CD4-positive, alpha-beta memory T cell (primary cell): ENCODE measurements at regions not wholly inside any gene's neighbourhood (a gene's known extent, or its start where the extent isn't known, plus 50 kb on each side); places are given as distances from the start of the nearest gene placed in this dataset.

Experiments used
- CTCF ChIA-PET: fragments of 350-600 bp; sonication (Branson Sonifier 250); formaldehyde crosslinking; loops from one replicate; lab custom pipeline; 2021; ENCODE audit warnings: inconsistent platforms; ENCODE audit not compliant: partially characterized antibody; lab: Charles Lee
- POLR2A ChIA-PET: fragments of 350-600 bp; sonication (Branson Sonifier 250); formaldehyde crosslinking; loops from one replicate; lab custom pipeline; 2021; ENCODE audit not compliant: partially characterized antibody; lab: Charles Lee
- DNase-seq, 5 donors: peaks; one replicate each; pipeline versions ENCODE4 v3.0.0 to v3.0.0-alpha.2; 2020 to 2022; ENCODE audit warnings: mixed read lengths in 1 of 5
- H3K27ac ChIP-seq: one replicate; pipeline ENCODE4 v1.7.0; 2013; ENCODE audit warnings: low read depth, low read length
- H3K27me3 ChIP-seq: 2 replicates; pipeline ENCODE4 v1.7.0; 2013; ENCODE audit warnings: mild to moderate bottlenecking, low read length, moderate library complexity; ENCODE audit not compliant: insufficient read depth
- H3K36me3 ChIP-seq: 2 replicates; pipeline ENCODE4 v1.7.0; 2013; ENCODE audit warnings: mild to moderate bottlenecking, low read length, moderate library complexity; ENCODE audit not compliant: insufficient read depth
- H3K4me1 ChIP-seq: 2 replicates; pipeline ENCODE4 v1.7.0; 2013; ENCODE audit warnings: mild to moderate bottlenecking, low read length, moderate library complexity; ENCODE audit not compliant: insufficient read depth
- H3K4me3 ChIP-seq, 2 donors: one replicate each; pipeline ENCODE4 v1.7.0; 2013; ENCODE audit warnings: low read length in 2 of 2, mild to moderate bottlenecking in 1 of 2
- H3K9me3 ChIP-seq, 2 donors: one replicate each; pipeline ENCODE4 v1.7.0; 2013; ENCODE audit warnings: low read length in 2 of 2, control low read depth in 1 of 2; ENCODE audit not compliant: control insufficient read depth in 1 of 2
- H3K27ac Mint-ChIP-seq, 7 donors: one replicate each; pipeline ENCODE4 v1.8.0; 2020 to 2021; ENCODE audit warnings: mixed read lengths in 7 of 7, mild to moderate bottlenecking in 6 of 7, inconsistent platforms in 3 of 7, moderate library complexity in 3 of 7
- H3K27me3 Mint-ChIP-seq, 2 donors: one replicate each; pipeline ENCODE4 v1.8.0; 2020 to 2021; ENCODE audit warnings: mixed read lengths in 2 of 2
- H3K36me3 Mint-ChIP-seq, 2 donors: one replicate each; pipeline ENCODE4 v1.8.0; 2020 to 2021; ENCODE audit warnings: mixed read lengths in 2 of 2, inconsistent platforms in 1 of 2, mild to moderate bottlenecking in 1 of 2
- H3K4me1 Mint-ChIP-seq, 4 donors: one replicate each; pipeline ENCODE4 v1.8.0; 2020 to 2021; ENCODE audit warnings: mixed read lengths in 4 of 4, mild to moderate bottlenecking in 1 of 4
- H3K4me3 Mint-ChIP-seq, 8 donors: one replicate each; pipeline ENCODE4 v1.8.0; 2020 to 2021; ENCODE audit warnings: mixed read lengths in 8 of 8, mild to moderate bottlenecking in 7 of 8, moderate library complexity in 6 of 8, inconsistent platforms in 3 of 8
- H3K9me3 Mint-ChIP-seq, 8 donors: one replicate each; pipeline ENCODE4 v1.8.0; 2020 to 2021; ENCODE audit warnings: mixed read lengths in 8 of 8, mild to moderate bottlenecking in 5 of 8, inconsistent platforms in 3 of 8, moderate library complexity in 1 of 8
- intact Hi-C: fragments of 100-400 bp; cut with micrococcal nuclease; formaldehyde crosslinking; loops from one replicate; pipeline ENCODE4 v1.15.1; 2023

DNA sequence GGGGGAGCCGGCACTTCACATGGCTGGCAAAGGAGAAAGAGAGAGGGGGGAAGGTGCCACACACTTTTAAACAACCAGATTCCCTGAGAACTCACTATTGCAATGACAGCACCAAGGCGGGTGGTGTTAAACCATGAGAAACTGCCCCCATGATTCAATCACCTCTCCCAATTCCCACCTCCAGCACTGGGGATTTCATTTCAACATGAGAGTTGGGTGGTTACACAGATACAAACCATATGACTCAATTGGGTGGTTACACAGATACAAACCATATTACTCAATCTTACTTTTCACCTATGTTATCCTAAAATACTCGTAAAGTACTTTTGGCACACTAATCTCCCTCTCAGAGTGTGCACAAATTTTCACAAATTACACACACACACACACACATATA is 1097.5 kb upstream of the TMPRSS15 start:
- no peaks in the 10 kb centered on the region for H3K27me3 Mint-ChIP-seq
- intact Hi-C loops: no loop called here

DNA sequence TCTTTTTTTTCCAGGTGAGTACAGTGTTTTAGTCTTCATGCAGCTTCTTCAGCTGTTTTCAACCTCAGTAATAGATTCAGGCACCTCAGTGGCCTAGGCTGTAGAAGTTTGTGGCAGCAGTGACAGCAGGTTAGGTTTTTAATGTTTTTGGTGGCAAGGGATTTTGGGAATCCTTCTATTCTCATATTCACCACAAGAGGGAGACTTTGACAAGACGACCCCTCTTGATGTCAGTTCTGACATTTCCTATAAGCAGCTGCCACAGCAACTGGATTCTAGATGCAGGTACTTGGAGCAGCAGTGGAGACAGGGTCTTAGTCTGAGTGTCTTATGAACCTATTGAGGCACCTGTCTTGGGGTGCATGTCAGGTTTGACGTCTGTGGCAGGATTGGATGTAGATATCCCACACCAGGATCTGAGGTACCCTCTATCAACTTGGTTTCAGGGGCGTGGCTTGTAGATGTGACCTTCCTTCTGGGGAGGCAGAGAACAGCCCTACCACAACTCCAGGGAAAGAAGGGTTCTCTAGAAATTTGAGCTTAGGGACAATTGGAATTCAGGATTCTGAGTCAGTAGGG is 1104.2 kb upstream of the TMPRSS15 start:
- ChIA-PET POLR2A (no interaction called here), CTCF (no interaction called here)
- H3K36me3 ChIP-seq: no peaks in the 10 kb centered on the region
- Mint-ChIP-seq H3K4me3 (no peak overlapping the region), H3K36me3 (no peaks in the 10 kb centered on the region), H3K27me3 (no peaks in the 10 kb centered on the region), H3K27ac (no peak overlapping the region), H3K9me3 (peaks cover 0 to 31% (median 14%) of the 10 kb centered on the region in 8 donors), H3K4me1 (no peaks in the 10 kb centered on the region)
- no peak overlapping the region for H3K27ac ChIP-seq
- H3K4me3 ChIP-seq: no peak overlapping the region
- DNase-seq: no peak
- no peaks in the 10 kb centered on the region for H3K4me1 ChIP-seq
- H3K27me3 ChIP-seq: no peaks in the 10 kb centered on the region
- intact Hi-C loops: no loop called here
- peaks cover 0 to 9% of the 10 kb centered on the region in 2 donors for H3K9me3 ChIP-seq

More for the DNA sequence above, 1097.5 kb upstream of the TMPRSS15 start:
- ChIA-PET CTCF (no interaction called here), POLR2A (no interaction called here)
- no peaks in the 10 kb centered on the region for H3K9me3 ChIP-seq
- no peaks in the 10 kb centered on the region for H3K4me1 ChIP-seq
- Mint-ChIP-seq H3K4me1 (no peaks in the 10 kb centered on the region), H3K9me3 (peaks cover 0 to 18% (median 4%) of the 10 kb centered on the region in 8 donors), H3K4me3 (no peak overlapping the region), H3K27ac (no peak overlapping the region), H3K36me3 (no peaks in the 10 kb centered on the region)
- no peak overlapping the region for H3K4me3 ChIP-seq
- no peak overlapping the region for H3K27ac ChIP-seq
- no peak for DNase-seq
- H3K36me3 ChIP-seq: no peaks in the 10 kb centered on the region
- H3K27me3 ChIP-seq: no peaks in the 10 kb centered on the region

DNA sequence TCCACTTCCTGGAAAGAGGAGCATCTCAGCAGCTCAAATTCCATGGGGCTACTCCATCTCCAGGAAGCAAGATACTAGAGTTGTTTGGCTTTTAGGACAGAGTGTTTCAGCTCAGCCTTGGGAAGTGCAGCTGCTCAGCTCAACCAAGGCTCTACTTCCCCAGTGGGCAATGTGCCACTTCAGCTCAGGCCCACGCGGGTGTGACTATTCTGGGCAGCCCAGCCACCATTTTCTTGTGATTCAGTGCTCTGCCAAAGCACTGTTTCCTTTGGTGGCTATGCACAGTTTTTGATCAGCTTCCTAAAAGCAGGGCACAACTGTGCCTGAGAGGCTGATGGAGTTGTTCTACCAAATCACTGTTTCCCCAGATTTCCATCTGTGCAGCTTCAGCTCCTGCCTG is 1104.9 kb upstream of the TMPRSS15 start:
- H3K27me3 Mint-ChIP-seq: no peaks in the 10 kb centered on the region
- ChIA-PET POLR2A (no interaction called here), CTCF (no interaction called here)
- H3K4me1 Mint-ChIP-seq: no peaks in the 10 kb centered on the region
- no peak for DNase-seq
- peaks cover 0 to 9% of the 10 kb centered on the region in 2 donors for H3K9me3 ChIP-seq
- intact Hi-C loops: no loop called here
- no peak overlapping the region for H3K4me3 Mint-ChIP-seq
- no peaks in the 10 kb centered on the region for H3K4me1 ChIP-seq
- no peaks in the 10 kb centered on the region for H3K36me3 ChIP-seq
- no peak overlapping the region for H3K4me3 ChIP-seq
- H3K27ac ChIP-seq: no peak overlapping the region
- H3K27ac Mint-ChIP-seq: no peak overlapping the region
- H3K27me3 ChIP-seq: no peaks in the 10 kb centered on the region
- H3K9me3 Mint-ChIP-seq: peaks cover 0 to 31% (median 14%) of the 10 kb centered on the region in 8 donors
- no peaks in the 10 kb centered on the region for H3K36me3 Mint-ChIP-seq

DNA sequence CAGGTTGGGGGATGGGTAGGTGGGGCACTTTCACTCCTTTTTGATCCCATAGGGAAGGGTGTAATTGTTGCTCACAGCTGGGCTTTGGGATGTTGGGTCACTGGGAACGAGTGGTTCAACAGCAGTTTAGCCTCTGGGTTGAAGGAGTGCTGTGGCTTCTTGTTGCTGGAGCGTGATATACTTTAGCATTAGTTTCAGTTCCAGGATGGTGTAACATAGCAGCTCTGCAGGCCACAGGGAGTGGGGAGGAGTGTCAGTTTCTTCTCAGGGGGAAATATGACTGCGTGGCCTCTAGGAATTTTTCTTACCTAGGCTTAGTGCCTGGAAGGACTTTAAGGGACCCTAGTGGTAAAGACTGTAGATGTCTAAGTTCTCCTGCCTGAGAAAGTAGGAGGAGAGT is 1105.3 kb upstream of the TMPRSS15 start:
- Mint-ChIP-seq H3K4me3 (no peak overlapping the region), H3K27ac (no peak overlapping the region), H3K27me3 (no peaks in the 10 kb centered on the region), H3K9me3 (peaks cover 0 to 33% (median 14%) of the 10 kb centered on the region in 8 donors), H3K36me3 (no peaks in the 10 kb centered on the region), H3K4me1 (no peaks in the 10 kb centered on the region)
- Histone ChIP-seq H3K36me3 (no peaks in the 10 kb centered on the region), H3K4me3 (no peak overlapping the region), H3K27me3 (no peaks in the 10 kb centered on the region), H3K4me1 (no peaks in the 10 kb centered on the region), H3K27ac (no peak overlapping the region), H3K9me3 (peaks cover 0 to 9% of the 10 kb centered on the region in 2 donors)
- DNase-seq: no peak
- CTCF ChIA-PET: no interaction called here
- POLR2A ChIA-PET: no interaction called here
- intact Hi-C loops: no loop called here

DNA sequence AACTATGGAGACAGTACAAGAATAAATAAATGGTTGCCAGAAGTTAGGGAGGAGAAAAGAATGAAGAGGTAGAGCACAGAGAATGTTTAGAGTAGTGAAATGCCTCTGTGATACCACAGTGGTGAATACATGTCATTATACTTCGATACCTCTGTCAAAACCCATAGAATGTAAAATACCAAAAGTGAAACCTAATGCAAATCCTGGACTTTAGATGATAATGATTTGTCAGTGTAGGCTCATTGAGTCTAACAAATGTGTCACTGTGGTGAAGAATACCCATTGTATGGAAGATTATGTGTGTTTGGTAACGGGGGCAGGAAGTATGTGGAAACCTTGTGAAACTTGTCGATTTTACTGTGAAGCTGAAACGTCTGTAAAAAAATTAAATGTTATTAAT is 1106.5 kb upstream of the TMPRSS15 start:
- POLR2A ChIA-PET: no interaction called here
- Histone ChIP-seq H3K36me3 (no peaks in the 10 kb centered on the region), H3K27me3 (no peaks in the 10 kb centered on the region), H3K27ac (no peak overlapping the region), H3K4me3 (no peak overlapping the region), H3K9me3 (peaks cover 0 to 9% of the 10 kb centered on the region in 2 donors), H3K4me1 (no peaks in the 10 kb centered on the region)
- CTCF ChIA-PET: no interaction called here
- DNase-seq: no peak
- intact Hi-C loops: no loop called here
- Mint-ChIP-seq H3K9me3 (peaks cover 0 to 41% (median 15%) of the 10 kb centered on the region in 8 donors), H3K4me1 (no peaks in the 10 kb centered on the region), H3K36me3 (no peaks in the 10 kb centered on the region), H3K27me3 (no peaks in the 10 kb centered on the region), H3K4me3 (no peak overlapping the region), H3K27ac (no peak overlapping the region)

DNA sequence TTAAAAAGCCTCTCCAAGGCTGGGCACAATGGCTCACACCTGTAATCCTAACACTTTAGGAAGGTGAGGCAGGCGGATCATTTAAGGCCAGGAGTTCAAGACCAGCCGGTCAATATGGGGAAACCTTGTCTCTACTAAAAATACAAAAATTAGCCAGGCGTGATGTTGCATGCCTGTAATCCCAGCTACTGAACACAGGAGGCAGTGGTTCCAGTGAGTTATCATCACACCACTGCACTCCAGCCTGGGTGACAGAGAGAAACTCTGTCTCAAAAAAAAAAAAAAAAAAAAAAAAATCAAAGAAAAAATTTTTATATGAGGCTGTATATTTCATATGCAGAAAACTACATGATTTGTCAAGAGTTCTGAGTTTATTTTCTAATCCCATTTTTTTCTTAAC is 1107.1 kb upstream of the TMPRSS15 start:
- intact Hi-C loops: no loop called here
- Mint-ChIP-seq H3K4me1 (no peaks in the 10 kb centered on the region), H3K9me3 (peaks cover 0 to 41% (median 17%) of the 10 kb centered on the region in 8 donors)

DNA sequence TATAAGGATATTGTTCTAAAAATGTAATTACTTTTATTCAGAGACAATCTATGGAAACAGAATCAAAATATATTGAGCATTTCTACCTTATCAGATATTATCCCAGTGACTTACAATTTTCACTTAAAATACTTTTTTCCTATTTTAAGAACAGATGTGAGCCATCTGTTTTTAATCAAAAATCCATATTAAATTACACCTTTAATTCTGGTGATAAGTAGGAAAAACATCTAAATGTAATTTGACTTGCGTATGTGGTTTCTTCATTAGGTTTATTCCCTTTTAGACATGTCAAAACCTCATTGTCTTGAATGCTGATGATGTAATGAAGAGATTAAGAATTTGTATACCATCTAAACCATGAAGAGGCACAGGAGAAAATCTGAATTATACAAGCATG is 1118.8 kb upstream of the TMPRSS15 start:
- POLR2A ChIA-PET: no interaction called here
- H3K27me3 ChIP-seq: no peaks in the 10 kb centered on the region
- no peak overlapping the region for H3K27ac ChIP-seq
- H3K36me3 Mint-ChIP-seq: no peaks in the 10 kb centered on the region
- no peaks in the 10 kb centered on the region for H3K4me1 Mint-ChIP-seq
- no peaks in the 10 kb centered on the region for H3K4me1 ChIP-seq
- CTCF ChIA-PET: no interaction called here
- H3K9me3 ChIP-seq: no peaks in the 10 kb centered on the region
- no peak overlapping the region for H3K27ac Mint-ChIP-seq
- peaks cover 0 to 19% (median 8%) of the 10 kb centered on the region in 8 donors for H3K9me3 Mint-ChIP-seq
- H3K27me3 Mint-ChIP-seq: no peaks in the 10 kb centered on the region
- intact Hi-C loops: no loop called here
- DNase-seq: no peak
- no peak overlapping the region for H3K4me3 Mint-ChIP-seq
- no peak overlapping the region for H3K4me3 ChIP-seq
- H3K36me3 ChIP-seq: no peaks in the 10 kb centered on the region

More for the DNA sequence above, 1107.1 kb upstream of the TMPRSS15 start:
- Histone ChIP-seq H3K27me3 (no peaks in the 10 kb centered on the region), H3K9me3 (peaks cover 0 to 9% of the 10 kb centered on the region in 2 donors), H3K36me3 (no peaks in the 10 kb centered on the region), H3K4me1 (no peaks in the 10 kb centered on the region), H3K27ac (no peak overlapping the region), H3K4me3 (no peak overlapping the region)
- CTCF ChIA-PET: no interaction called here
- H3K27me3 Mint-ChIP-seq: no peaks in the 10 kb centered on the region
- H3K36me3 Mint-ChIP-seq: no peaks in the 10 kb centered on the region
- no peak for DNase-seq
- POLR2A ChIA-PET: no interaction called here
- no peak overlapping the region for H3K4me3 Mint-ChIP-seq
- no peak overlapping the region for H3K27ac Mint-ChIP-seq

DNA sequence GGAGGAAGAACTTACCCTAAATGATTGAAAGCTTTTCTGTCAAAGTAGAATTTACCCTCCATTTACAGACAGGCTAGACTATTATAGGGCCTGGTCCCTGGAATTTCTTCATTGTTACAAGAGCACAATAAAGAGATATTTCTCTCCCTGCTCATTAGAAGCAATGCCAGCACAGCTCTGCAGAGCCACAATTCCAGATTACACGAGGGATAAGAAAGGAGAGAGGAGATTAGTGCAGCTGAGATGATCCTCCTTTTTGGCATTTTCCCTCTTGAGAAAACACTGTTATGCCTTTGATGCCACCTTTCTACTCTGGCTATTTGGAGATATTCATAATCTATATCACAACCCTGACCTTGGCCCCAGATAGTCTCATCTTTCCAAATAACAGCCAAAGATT is 1119.5 kb upstream of the TMPRSS15 start:
- no peaks in the 10 kb centered on the region for H3K4me1 ChIP-seq
- POLR2A ChIA-PET: no interaction called here
- no peaks in the 10 kb centered on the region for H3K4me1 Mint-ChIP-seq
- H3K27me3 Mint-ChIP-seq: no peaks in the 10 kb centered on the region
- H3K9me3 Mint-ChIP-seq: peaks cover 0 to 19% (median 8%) of the 10 kb centered on the region in 8 donors
- no peak for DNase-seq
- no peaks in the 10 kb centered on the region for H3K36me3 Mint-ChIP-seq
- H3K36me3 ChIP-seq: no peaks in the 10 kb centered on the region
- H3K27ac ChIP-seq: no peak overlapping the region
- intact Hi-C loops: no loop called here
- H3K27ac Mint-ChIP-seq: no peak overlapping the region
- no peaks in the 10 kb centered on the region for H3K9me3 ChIP-seq
- H3K4me3 ChIP-seq: no peak overlapping the region
- CTCF ChIA-PET: no interaction called here
- H3K27me3 ChIP-seq: no peaks in the 10 kb centered on the region
- H3K4me3 Mint-ChIP-seq: no peak overlapping the region
